Ovary (tissue), 7 donors: ENCODE measurements at regions not wholly inside any gene's neighbourhood (a gene's known extent, or its start where the extent isn't known, plus 50 kb on each side); places are given as distances from the start of the nearest gene placed in this dataset.

Experiments
- DNase-seq, 5 donors: peaks; one replicate each; pipeline ENCODE4 v3.0.0-alpha.2; 2019 to 2020
- H3K27ac ChIP-seq, 2 donors: fragments of 200-600 bp; one replicate each; pipeline versions ENCODE4 v1.5.1 to v1.8.0; 2019 to 2022
- H3K27me3 ChIP-seq: fragments of 200-600 bp; one replicate; pipeline ENCODE4 v1.8.0; 2022
- H3K36me3 ChIP-seq: fragments of 200-600 bp; sonication (generic); one replicate; pipeline ENCODE4 v1.5.1; 2019
- H3K4me1 ChIP-seq: one replicate; pipeline ENCODE4 v1.8.1; 2013; ENCODE audit warnings: mild to moderate bottlenecking, moderate library complexity; ENCODE audit not compliant: insufficient read depth
- H3K4me3 ChIP-seq: fragments of 200-600 bp; sonication (generic); one replicate; pipeline ENCODE4 v1.5.1; 2017
- H3K9me3 ChIP-seq, 2 donors: fragments of 200-600 bp in 1 of 2; sonication (generic) in 1 of 2; one replicate each; pipeline versions ENCODE4 v1.5.1 to v1.8.1; 2013 to 2019; ENCODE audit warnings: mild to moderate bottlenecking in 1 of 2, moderate library complexity in 1 of 2
- EP300 ChIP-seq: sonication (generic); formaldehyde crosslinking; IDR thresholded peaks from one replicate; pipeline ENCODE4 v1.6.1; 2017; ENCODE audit warnings: antibody characterized with exemption
- POLR2A ChIP-seq: fragments of 450-650 bp; IDR thresholded peaks from one replicate; pipeline ENCODE4 v1.6.1; 2017; ENCODE audit warnings: antibody characterized with exemption, mild to moderate bottlenecking, moderate library complexity
- WGBS, 3 donors: extraction: QIAGEN DNeasy Blood & Tissue Kit in 1 of 3; methylation state at CpG; one replicate each; pipeline versions ENCODE4 v1.1.5 to v1.1.7; 2013 to 2017; 5-methylcytosine and 5-hydroxymethylcytosine counted together
- intact Hi-C, 4 donors: fragments of 100-400 bp; cut with DNase I; formaldehyde crosslinking; loops; one replicate each; pipeline versions ENCODE4 v1.11.0 to v1.15.1; 2022 to 2023
- TF ChIP-seq, protein P1 (sequence below), 3 donors: fragments of 450-650 bp in 2 of 3; fragments of 200-600 bp in 1 of 3; IDR thresholded peaks; one replicate each; pipeline versions ENCODE4 v1.5.1 to v1.8.0; 2016 to 2022; ENCODE audit warnings: antibody characterized with exemption in 3 of 3, mild to moderate bottlenecking in 1 of 3
- donor health status: DM: no; HTN: no; CAD: no; lungs with moderate emphysema.
- donor health status: DM: no; HTN: no; CAD: no.
- donor health status: Bipolar disorder and iron deficiency.
- donor health status: DM: no; HTN: no; CAD: no.
- donor health status: DM: yes; HTN: yes; CAD: no.

GRCh38 chr4:24730256-24731001, 64.9 kb upstream of the SOD3 start:
- Histone ChIP-seq H3K27me3 (no peaks in the 10 kb centered on the region), H3K9me3 (no peaks in the 10 kb centered on the region), H3K36me3 (no peaks in the 10 kb centered on the region), H3K4me3 (no peak overlapping the region), H3K4me1 (no peaks in the 10 kb centered on the region), H3K27ac (no peak overlapping the region)
- intact Hi-C loops: no loop called here
- peak in 1 of 5 donors; percentile 22 for DNase-seq
- no peak for TF ChIP-seq EP300
- TF ChIP-seq, protein P1, sequence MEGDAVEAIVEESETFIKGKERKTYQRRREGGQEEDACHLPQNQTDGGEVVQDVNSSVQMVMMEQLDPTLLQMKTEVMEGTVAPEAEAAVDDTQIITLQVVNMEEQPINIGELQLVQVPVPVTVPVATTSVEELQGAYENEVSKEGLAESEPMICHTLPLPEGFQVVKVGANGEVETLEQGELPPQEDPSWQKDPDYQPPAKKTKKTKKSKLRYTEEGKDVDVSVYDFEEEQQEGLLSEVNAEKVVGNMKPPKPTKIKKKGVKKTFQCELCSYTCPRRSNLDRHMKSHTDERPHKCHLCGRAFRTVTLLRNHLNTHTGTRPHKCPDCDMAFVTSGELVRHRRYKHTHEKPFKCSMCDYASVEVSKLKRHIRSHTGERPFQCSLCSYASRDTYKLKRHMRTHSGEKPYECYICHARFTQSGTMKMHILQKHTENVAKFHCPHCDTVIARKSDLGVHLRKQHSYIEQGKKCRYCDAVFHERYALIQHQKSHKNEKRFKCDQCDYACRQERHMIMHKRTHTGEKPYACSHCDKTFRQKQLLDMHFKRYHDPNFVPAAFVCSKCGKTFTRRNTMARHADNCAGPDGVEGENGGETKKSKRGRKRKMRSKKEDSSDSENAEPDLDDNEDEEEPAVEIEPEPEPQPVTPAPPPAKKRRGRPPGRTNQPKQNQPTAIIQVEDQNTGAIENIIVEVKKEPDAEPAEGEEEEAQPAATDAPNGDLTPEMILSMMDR (IDR thresholded peaks at IDR 0.05): no peak
- no peak for TF ChIP-seq POLR2A
- WGBS, 3 donors: 84 to 88% (median 85%) methylated on average over 16 of the region's 16 CpGs

- Histone ChIP-seq H3K4me1 (no peaks in the 10 kb centered on the region), H3K9me3 (no peaks in the 10 kb centered on the region), H3K4me3 (no peak overlapping the region), H3K36me3 (no peaks in the 10 kb centered on the region), H3K27ac (no peak overlapping the region), H3K27me3 (no peaks in the 10 kb centered on the region)
- intact Hi-C loops: no loop called here
- no peak for TF ChIP-seq EP300
- TF ChIP-seq, protein P1 (IDR thresholded peaks at IDR 0.05): no peak
- TF ChIP-seq POLR2A: no peak
- no peak for DNase-seq
- WGBS, 3 donors: 60 to 77% (median 76%) methylated on average over 2 of the region's 2 CpGs
Observed at GRCh38 chr4:24731448-24731847, 63.9 kb upstream of the SOD3 start.

DNA sequence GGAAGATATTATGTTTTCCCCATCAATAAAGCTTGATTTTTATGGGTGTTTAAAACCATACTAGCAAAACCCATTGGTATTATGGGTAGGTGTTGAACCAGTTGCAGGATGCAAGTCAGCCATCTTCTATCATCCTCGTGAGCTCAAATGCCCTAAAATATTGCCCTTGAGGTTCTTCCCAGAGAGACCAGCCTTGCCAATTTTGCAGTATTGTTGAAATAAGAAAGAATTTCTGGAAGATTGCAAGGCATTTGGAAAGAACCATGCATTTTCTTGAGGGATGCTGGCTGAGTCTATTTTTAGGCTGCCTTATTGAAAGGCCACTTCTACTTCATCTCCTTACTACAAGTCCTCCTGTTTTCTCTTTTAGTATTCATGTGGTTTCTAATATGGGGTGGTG, 60.9 kb upstream of the SOD3 start:
- intact Hi-C loops: no loop called here
- DNase-seq: no peak
- Histone ChIP-seq H3K4me1 (no peaks in the 10 kb centered on the region), H3K4me3 (no peak overlapping the region), H3K27ac (no peak overlapping the region), H3K27me3 (no peaks in the 10 kb centered on the region), H3K9me3 (no peaks in the 10 kb centered on the region), H3K36me3 (no peaks in the 10 kb centered on the region)
- TF ChIP-seq, protein P1 (IDR thresholded peaks at IDR 0.05): no peak
- TF ChIP-seq POLR2A: no peak
- 3 to 7% (median 4%) methylated on average over 1 of the region's 1 CpG for WGBS, 3 donors

GRCh38 chr4:24736066-24736465, 59.3 kb upstream of the SOD3 start:
- H3K27ac ChIP-seq: no peak overlapping the region
- H3K9me3 ChIP-seq: no peaks in the 10 kb centered on the region
- TF ChIP-seq, protein P1 (IDR thresholded peaks at IDR 0.05): no peak
- TF ChIP-seq EP300 (no peak), POLR2A (no peak)
- no peak overlapping the region for H3K4me3 ChIP-seq
- 67 to 74% (median 69%) methylated on average over 5 of the region's 5 CpGs for WGBS, 3 donors
- no peak for DNase-seq
- H3K4me1 ChIP-seq: no peaks in the 10 kb centered on the region
- H3K27me3 ChIP-seq: no peaks in the 10 kb centered on the region
- no peaks in the 10 kb centered on the region for H3K36me3 ChIP-seq
- intact Hi-C loops: no loop called here
